GM18508 (cell line): ENCODE measurements at regions not wholly inside any gene's neighbourhood (a gene's known extent, or its start where the extent isn't known, plus 50 kb on each side); places are given as distances from the start of the nearest gene placed in this dataset.

Source experiments
- ATAC-seq: cut with Tn5 transposase; IDR thresholded peaks from one replicate; pipeline ENCODE4 v1.9.1; 2021; ENCODE audit warnings: moderate number of reproducible peaks; ENCODE audit not compliant: insufficient read depth, unreplicated experiment

- ATAC-seq, result no peak
Measured at GRCh38 chr12:116453631-116454030, 105.5 kb upstream of the MAP1LC3B2 start.

DNA sequence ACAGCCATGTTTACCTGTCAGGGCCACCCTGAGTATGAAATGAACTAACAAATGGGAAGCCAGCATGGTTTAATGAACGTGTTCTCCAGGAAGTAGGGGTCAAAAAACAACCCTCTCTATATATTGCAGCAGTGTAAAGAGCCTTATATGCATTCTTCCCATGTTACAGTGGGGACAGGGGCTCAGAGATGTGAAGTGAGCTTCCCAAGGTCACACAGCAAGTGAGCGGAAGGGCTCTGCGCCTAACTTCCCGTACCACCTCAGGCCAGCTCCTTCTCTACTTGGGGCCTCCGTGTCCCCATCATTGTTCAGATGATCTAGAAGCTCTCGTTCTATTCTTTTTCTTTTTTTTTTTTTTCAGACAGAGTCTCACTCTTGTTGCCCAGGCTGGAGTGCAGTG is 105.1 kb upstream of the MAP1LC3B2 start:
- ATAC-seq, result no peak

DNA sequence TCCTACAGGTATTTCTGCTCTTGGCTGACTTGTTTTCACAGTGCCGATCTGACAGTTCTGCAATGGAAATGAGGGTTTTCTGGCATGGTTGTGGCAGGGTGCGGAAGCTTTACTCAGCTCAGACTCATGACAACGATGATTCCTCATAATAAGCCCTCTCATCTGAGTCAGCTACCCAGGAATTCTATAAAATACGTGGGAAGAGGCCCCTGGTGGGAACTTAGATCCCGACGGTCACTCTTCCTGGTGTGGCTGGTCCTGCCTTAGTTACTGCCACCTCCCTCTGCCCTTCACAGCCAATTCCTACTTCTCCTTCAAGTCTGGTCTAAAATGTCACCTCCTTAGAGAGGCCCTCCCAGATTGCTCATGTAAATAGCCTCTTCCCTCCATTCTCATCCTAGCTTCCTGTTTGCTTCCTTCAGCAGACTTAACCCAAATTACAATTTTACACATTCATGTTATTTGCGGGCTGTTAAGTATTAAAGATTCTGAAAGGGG is 104.2 kb upstream of the MAP1LC3B2 start:
- ATAC-seq, result no peak

GRCh38 chr12:116455540-116456329 is 103.4 kb upstream of the MAP1LC3B2 start:
- no peak for ATAC-seq

- no peak for ATAC-seq
Measured at GRCh38 chr12:116456330-116457082, 102.7 kb upstream of the MAP1LC3B2 start.

DNA sequence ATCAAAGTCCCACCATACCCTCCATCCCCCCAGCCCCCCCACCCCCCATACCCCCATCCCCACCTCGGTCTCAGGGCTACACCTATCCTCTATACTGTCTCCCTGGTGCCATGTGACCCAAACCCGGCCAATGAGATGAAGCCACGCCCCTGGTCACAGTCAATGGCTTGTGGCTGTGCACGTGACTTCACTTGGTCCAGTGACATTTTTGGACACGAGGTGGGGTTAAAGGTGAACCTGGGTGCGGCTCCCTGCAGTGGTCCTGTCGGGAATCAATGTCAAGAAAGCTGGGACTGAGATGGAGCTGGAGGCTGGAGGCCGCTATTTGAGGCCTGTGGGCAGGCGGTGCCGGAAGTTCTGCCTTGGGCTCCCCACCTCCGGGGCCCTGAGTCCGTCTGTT is 100.7 kb upstream of the MAP1LC3B2 start:
- no peak for ATAC-seq

DNA sequence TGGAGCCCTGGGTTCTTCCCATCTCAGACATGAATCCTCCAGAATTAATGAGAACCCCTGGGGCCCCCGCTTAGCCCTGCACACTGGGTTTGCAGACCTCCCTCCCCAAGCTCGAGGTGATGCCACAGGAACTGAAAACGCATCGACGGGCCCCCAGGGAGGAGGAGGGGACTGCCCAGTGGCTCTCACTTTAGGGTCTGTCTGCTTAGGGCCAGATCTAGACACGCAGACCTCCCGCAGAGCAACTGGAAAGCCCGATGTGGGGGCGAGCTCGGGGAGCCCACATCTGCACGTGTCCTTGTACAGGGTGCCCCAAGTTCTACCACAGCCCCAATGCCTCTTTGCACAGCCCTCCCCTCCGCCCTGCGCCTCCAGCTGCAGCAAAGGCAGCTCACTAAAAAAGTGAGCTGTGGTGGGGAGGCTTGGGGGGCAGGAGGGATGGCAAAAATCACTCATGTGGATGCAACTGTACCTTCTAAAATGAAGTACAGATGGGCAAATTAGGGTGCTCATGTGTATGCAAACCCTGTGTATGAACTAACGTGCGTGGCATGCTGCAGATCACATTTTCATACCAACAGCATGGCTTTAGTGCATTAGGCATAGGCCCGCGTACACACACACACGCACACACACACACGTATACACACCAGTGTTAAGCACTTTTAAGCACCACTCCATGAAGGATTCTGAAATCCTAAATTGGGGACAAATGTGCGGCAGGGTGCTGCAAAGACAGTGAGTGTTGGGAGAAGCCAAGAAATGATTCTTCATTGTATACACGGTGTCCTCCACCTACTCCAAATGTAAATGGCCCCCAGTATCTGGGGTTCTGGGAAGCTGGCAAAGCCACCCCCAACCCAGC is 99.9 kb upstream of the MAP1LC3B2 start:
- no peak for ATAC-seq

DNA sequence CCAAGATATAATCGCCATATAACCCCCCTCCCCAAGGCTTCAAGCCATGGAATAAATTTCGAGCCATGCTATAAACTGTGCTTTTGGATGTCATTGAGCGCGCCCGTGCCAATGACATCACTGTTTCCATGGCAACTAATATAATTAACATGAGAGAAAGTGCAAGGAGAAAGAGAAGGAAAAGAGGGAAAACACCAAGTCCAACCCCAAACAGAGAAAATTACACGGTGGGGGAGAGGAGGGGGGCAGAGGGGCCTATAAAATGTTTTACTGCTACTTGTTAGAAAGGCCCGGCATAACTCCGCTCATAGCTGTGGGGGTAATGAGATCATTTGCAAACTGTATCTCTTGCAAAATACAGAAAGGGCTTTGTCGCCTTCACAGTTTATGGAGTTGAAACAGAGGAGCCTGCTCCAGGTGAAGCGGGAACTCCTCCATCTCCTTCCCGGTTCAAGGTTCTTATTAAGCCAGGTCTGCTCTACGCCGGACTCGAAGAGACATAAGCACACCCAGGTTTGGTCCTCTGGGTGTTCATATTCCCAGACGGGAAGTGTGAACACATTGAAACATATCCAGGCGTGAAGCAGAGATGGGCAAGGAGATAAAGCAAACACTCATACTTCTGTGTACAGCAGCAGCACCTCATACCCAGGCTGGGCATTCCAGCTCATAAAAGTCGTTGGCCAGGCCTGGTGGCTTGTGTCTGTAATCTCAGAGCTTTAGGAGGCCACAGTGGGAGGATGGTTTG is 99.1 kb upstream of the MAP1LC3B2 start:
- no peak for ATAC-seq

DNA sequence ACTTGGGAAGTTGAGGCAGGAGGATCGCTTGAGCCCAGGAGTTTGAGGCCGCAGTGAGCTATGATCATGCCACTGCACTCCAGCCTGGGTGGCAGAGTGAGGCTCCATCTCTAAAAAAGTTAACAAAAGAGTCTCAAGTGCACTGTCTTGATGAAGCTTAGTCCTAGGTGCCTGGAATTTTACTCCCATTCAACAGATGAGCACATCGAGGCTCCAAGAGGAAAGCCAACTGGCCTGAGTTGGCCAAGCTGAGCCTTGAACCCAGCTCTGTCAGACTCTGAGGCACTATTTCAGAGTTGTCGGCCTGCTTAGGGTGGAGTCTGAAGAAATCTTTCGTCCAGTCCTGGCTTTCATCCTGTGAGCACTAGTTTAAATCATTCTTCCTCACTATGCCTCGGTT is 98.1 kb upstream of the MAP1LC3B2 start:
- no peak for ATAC-seq

- no peak for ATAC-seq
Measured at GRCh38 chr12:116463366-116463765, 95.8 kb upstream of the MAP1LC3B2 start.

DNA sequence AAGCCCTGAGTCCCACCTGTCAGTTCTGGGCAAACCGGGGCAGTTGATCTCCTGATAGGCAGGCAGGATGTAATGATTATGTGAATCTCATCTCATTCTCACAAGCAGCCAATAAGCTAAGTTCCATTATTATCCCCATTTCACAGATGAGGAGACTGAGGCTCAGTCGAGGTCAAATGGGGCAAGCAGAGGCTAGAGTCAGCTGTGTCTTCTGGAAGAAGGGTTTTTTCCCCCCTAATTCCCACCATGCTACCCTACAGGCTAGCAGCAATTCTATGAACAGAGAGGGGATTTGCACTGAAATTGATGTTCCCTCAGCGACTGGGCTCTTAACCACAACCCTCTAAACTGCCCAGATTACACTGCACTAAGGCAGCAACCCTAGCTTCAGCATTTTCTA is 93.8 kb upstream of the MAP1LC3B2 start:
- ATAC-seq, result no peak

DNA sequence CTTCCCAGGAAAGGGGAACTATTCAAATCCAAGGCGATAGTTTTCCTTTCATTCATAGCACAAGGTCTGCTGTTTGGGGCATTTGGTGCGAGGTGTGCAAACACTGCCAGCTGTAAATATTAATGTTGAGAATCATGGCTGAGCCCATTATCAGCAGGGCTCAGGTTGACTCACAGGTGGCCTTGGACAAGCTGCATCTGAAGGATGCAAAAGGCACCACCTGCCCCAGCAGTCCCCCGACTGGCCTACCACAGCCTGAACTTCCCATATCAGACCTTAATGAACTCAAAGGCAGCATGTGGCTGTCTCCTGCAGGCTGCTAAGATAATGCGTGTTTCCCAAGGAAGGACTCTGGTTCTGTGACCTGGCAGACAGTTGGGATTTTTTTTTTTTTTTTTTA is 93.3 kb upstream of the MAP1LC3B2 start:
- ATAC-seq, result no peak

- ATAC-seq, result no peak
Measured at GRCh38 chr12:116466536-116466935, 92.6 kb upstream of the MAP1LC3B2 start.

DNA sequence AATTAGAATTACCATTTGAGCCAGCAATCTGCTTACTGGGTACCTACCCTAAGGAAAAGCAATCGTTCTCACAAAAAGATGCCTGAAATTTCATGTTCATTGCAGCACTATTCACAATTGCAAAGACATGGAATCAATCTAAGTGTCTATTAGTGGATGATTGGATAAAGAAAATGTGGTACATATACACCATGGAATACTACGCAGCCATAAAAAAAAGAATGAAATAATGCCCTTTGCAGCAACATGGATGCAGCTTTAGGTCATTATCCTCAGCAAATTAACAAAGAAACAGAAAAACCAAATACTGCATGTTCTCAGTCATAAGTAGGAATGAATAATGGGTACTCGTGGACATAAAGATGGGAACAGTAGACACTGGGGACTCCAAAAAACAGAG is 89.8 kb upstream of the MAP1LC3B2 start:
- ATAC-seq, result no peak

DNA sequence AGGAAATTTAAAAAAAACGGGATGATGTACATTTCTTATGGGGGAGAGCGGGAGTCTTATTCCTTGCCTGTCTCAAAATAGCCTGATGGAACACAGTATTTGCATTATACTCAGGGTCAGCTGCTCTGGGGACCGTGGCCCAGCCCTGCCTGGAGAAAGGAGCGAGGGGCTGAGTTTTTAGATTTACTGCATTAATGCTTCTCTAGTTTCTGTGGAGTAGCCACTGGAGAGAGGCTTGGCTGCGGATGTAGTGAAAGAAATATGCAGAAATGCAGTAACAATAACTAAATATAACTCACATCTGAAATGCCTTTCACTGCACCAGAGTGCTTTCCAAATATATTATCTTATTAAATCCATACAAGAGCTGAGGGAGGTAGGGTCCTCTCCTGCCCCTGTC is 87.6 kb upstream of the MAP1LC3B2 start:
- ATAC-seq, result no peak

DNA sequence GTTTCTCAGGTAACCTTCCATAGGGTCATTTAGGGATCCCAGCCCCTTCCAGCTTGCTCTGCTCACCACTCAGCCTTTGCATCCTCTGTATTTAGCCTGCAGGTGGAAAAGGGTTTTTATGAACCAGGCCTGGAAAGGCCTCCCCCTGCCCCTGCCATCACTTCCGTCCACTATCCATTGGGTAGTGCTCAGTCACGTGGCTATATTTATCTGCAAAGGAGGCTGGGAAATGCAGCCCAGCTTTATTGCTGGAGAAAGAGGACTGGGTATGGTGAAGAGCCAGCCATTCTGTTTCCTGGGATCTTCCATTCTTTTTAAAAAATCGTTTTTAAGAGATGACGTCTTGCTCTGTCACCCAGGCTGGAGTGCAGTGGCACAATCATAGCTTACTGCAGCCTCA is 87.0 kb upstream of the MAP1LC3B2 start:
- ATAC-seq, result no peak

GRCh38 chr12:116473416-116473815 is 85.8 kb upstream of the MAP1LC3B2 start:
- no peak for ATAC-seq

DNA sequence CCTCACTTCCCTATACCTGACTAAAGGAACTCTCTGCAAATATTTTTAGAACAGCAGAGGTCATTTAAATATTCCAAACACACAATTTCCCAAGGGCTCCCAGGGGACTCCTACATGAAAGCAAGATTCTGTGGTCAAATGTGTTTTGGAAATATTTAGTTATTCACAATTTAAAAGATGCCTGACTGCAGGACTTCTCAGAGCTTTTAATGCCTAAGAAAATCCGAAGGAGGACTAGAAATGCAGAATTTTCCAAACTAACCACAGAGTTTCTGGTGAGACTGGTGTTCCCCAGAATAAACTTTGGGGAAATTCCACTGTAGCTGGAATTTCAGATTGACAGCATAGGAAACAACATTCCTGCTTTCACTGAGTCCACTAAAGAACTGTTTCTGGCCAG is 84.8 kb upstream of the MAP1LC3B2 start:
- no peak for ATAC-seq

- ATAC-seq, result no peak
Measured at GRCh38 chr12:116474899-116475298, 84.3 kb upstream of the MAP1LC3B2 start.

GRCh38 chr12:116476227-116476822 is 82.9 kb upstream of the MAP1LC3B2 start:
- no peak for ATAC-seq
